Epithelial cell of esophagus (primary cell): ENCODE measurements at regions not wholly inside any gene's neighbourhood (a gene's known extent, or its start where the extent isn't known, plus 50 kb on each side); places are given as distances from the start of the nearest gene placed in this dataset.

Experiments used
- DNase-seq: peaks from one replicate; pipeline ENCODE4 v3.0.0; 2010; ENCODE audit warnings: low read depth
- H3K4me3 ChIP-seq: 2 replicates; pipeline ENCODE4 v1.5.1; 2011; ENCODE audit warnings: mild to moderate bottlenecking, low read length, control low read depth
- CTCF ChIP-seq: IDR thresholded peaks from 2 replicates; pipeline ENCODE4 v1.5.1; 2011; ENCODE audit warnings: low read depth, mild to moderate bottlenecking, low read length, control low read depth, inconsistent platforms; ENCODE audit not compliant: insufficient read depth; ENCODE audit errors: missing control alignments

GRCh38 chr2:226155093-226155875 lies 644.3 kb downstream of the IRS1 start:
- no peak for TF ChIP-seq CTCF
- H3K4me3 ChIP-seq: no peak overlapping the region
- no peak for DNase-seq

- TF ChIP-seq CTCF: no peak
- no peak overlapping the region for H3K4me3 ChIP-seq
- DNase-seq: peak; percentile 19
Measured at GRCh38 chr2:226154610-226155009, 645.0 kb downstream of the IRS1 start.

- no peak for DNase-seq
- no peak for TF ChIP-seq CTCF
- no peak overlapping the region for H3K4me3 ChIP-seq
Measured at GRCh38 chr2:226153553-226153952, 646.1 kb downstream of the IRS1 start.

- H3K4me3 ChIP-seq: no peak overlapping the region
- DNase-seq: no peak
- TF ChIP-seq CTCF: no peak
Measured at GRCh38 chr2:226151157-226151556, 648.5 kb downstream of the IRS1 start.

GRCh38 chr2:226143091-226143490 lies 656.5 kb downstream of the IRS1 start:
- no peak for DNase-seq
- TF ChIP-seq CTCF: no peak
- H3K4me3 ChIP-seq: no peak overlapping the region

GRCh38 chr2:226142463-226142862 lies 657.2 kb downstream of the IRS1 start:
- no peak for TF ChIP-seq CTCF
- no peak overlapping the region for H3K4me3 ChIP-seq
- no peak for DNase-seq

GRCh38 chr2:226140594-226140993 lies 659.0 kb downstream of the IRS1 start:
- no peak for TF ChIP-seq CTCF
- H3K4me3 ChIP-seq: no peak overlapping the region
- DNase-seq: no peak
